ENCODE measurements at regions not wholly inside any gene's neighbourhood (a gene's known extent, or its start where the extent isn't known, plus 50 kb on each side); places are given as distances from the start of the nearest gene placed in this dataset.

DNA sequence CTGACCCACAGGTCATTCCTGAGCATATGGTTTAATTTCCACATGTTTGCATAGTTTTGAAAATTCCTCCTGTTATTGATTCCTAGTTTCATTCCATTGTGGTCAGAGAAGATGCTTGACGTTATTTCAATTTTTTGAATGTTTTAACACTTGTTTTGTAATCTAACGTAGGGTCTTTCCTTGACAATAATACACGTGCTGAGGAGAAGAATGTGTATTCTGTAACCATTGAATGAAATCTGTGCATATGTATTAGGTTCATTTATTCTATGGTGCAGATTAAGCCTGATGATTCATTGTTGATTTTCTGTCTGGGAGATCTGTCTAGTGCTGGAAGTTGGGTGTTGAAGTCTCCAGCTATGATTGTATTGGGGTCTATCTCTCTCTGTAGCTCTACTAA is 486.4 kb upstream of the RPS6KA3 start:
- TF ChIP-seq SP1 (IDR thresholded peaks at IDR 0.05) (no peak), TARDBP (IDR thresholded peaks at IDR 0.05) (no peak), PKNOX1 (IDR thresholded peaks at IDR 0.05) (no peak)
